Right atrium auricular region (tissue), 2 donors: ENCODE measurements at regions not wholly inside any gene's neighbourhood (a gene's known extent, or its start where the extent isn't known, plus 50 kb on each side); places are given as distances from the start of the nearest gene placed in this dataset.

Experiments
- DNase-seq: peaks from one replicate; pipeline ENCODE4 v3.0.0-alpha.2; 2019; ENCODE audit warnings: low spot score
- H3K27ac ChIP-seq, 2 donors: fragments of 200-600 bp; sonication (generic); 1 replicate in 1 of 2; 2 replicates in 1 of 2; pipeline ENCODE4 v1.5.1; 2016 to 2019
- H3K27me3 ChIP-seq, 2 donors: fragments of 200-600 bp; sonication (generic); one replicate each; pipeline versions ENCODE4 v1.5.1 to v1.6.0; 2017 to 2019
- H3K36me3 ChIP-seq: fragments of 200-600 bp; sonication (generic); one replicate; pipeline ENCODE4 v1.5.1; 2016
- H3K4me1 ChIP-seq, 2 donors: fragments of 200-600 bp; sonication (generic); one replicate each; pipeline versions ENCODE4 v1.5.1 to v1.6.0; 2017 to 2019
- H3K4me3 ChIP-seq, 2 donors: fragments of 200-600 bp; sonication (generic); 1 replicate in 1 of 2; 2 replicates in 1 of 2; pipeline ENCODE4 v1.5.1; 2017 to 2019; ENCODE audit warnings: mild to moderate bottlenecking in 1 of 2, moderate library complexity in 1 of 2
- H3K9me3 ChIP-seq, 2 donors: fragments of 200-600 bp; sonication (generic); one replicate each; pipeline ENCODE4 v1.5.1; 2019
- CTCF ChIP-seq, 2 donors: fragments of 200-600 bp; sonication (generic); IDR thresholded peaks; one replicate each; pipeline ENCODE4 v1.5.1; 2019; ENCODE audit warnings: antibody characterized with exemption in 2 of 2

GRCh38 chr1:217946511-217946910 lies 315.4 kb downstream of the SPATA17 start:
- H3K36me3 ChIP-seq = no peaks in the 10 kb centered on the region

GRCh38 chr1:217948741-217949140 lies 317.6 kb downstream of the SPATA17 start:
- Histone ChIP-seq H3K27ac (no peak overlapping the region), H3K9me3 (no peaks in the 10 kb centered on the region), H3K27me3 (no peaks in the 10 kb centered on the region), H3K4me1 (no peaks in the 10 kb centered on the region), H3K36me3 (no peaks in the 10 kb centered on the region), H3K4me3 (no peak overlapping the region)
- no peak for TF ChIP-seq CTCF (IDR thresholded peaks at IDR 0.05)
- no peak for DNase-seq

More at GRCh38 chr1:217946511-217946910, 315.4 kb downstream of the SPATA17 start:
- H3K9me3 ChIP-seq = no peaks in the 10 kb centered on the region
- no peak for TF ChIP-seq CTCF (IDR thresholded peaks at IDR 0.05)
- DNase-seq = no peak
- H3K27ac ChIP-seq = no peak overlapping the region
- H3K4me1 ChIP-seq = no peaks in the 10 kb centered on the region
- H3K4me3 ChIP-seq = no peak overlapping the region
- no peaks in the 10 kb centered on the region for H3K27me3 ChIP-seq

- H3K4me1 ChIP-seq = no peaks in the 10 kb centered on the region
- no peaks in the 10 kb centered on the region for H3K27me3 ChIP-seq
- H3K27ac ChIP-seq = no peak overlapping the region
- no peaks in the 10 kb centered on the region for H3K9me3 ChIP-seq
- H3K4me3 ChIP-seq = no peak overlapping the region
- DNase-seq = no peak
- no peak for TF ChIP-seq CTCF (IDR thresholded peaks at IDR 0.05)
- H3K36me3 ChIP-seq = no peaks in the 10 kb centered on the region
Measured at GRCh38 chr1:217953330-217953729, 322.2 kb downstream of the SPATA17 start.

GRCh38 chr1:217953922-217954321 lies 322.8 kb downstream of the SPATA17 start:
- Histone ChIP-seq H3K9me3 (no peaks in the 10 kb centered on the region), H3K27ac (no peak overlapping the region), H3K4me3 (no peak overlapping the region), H3K4me1 (no peaks in the 10 kb centered on the region), H3K36me3 (no peaks in the 10 kb centered on the region), H3K27me3 (no peaks in the 10 kb centered on the region)
- TF ChIP-seq CTCF (IDR thresholded peaks at IDR 0.05) = no peak
- no peak for DNase-seq

GRCh38 chr1:217955723-217956122 lies 324.6 kb downstream of the SPATA17 start:
- no peak for DNase-seq
- Histone ChIP-seq H3K36me3 (no peaks in the 10 kb centered on the region), H3K27ac (no peak overlapping the region), H3K27me3 (no peaks in the 10 kb centered on the region), H3K4me1 (no peaks in the 10 kb centered on the region), H3K4me3 (no peak overlapping the region), H3K9me3 (no peaks in the 10 kb centered on the region)
- no peak for TF ChIP-seq CTCF (IDR thresholded peaks at IDR 0.05)

GRCh38 chr1:217965156-217965786 lies 319.8 kb upstream of the RRP15 start:
- no peak for DNase-seq
- peaks cover 0 to 8% of the 10 kb centered on the region in 2 donors for H3K9me3 ChIP-seq
- no peak overlapping the region for H3K27ac ChIP-seq
- no peaks in the 10 kb centered on the region for H3K27me3 ChIP-seq
- no peak for TF ChIP-seq CTCF (IDR thresholded peaks at IDR 0.05)
- no peaks in the 10 kb centered on the region for H3K36me3 ChIP-seq
- H3K4me3 ChIP-seq = no peak overlapping the region
- no peaks in the 10 kb centered on the region for H3K4me1 ChIP-seq
